ENCODE measurements at regions not wholly inside any gene's neighbourhood (a gene's known extent, or its start where the extent isn't known, plus 50 kb on each side); places are given as distances from the start of the nearest gene placed in this dataset.
A peak's percentile ranks its signal among the peaks of the same experiment; 100 is the strongest.

- no peak for TF ChIP-seq CTCF (conservative IDR thresholded peaks at IDR 0.05; ENCODE audit: low read depth)
- no peak for DNase-seq (ENCODE audit: low spot score)
- POLR2A ChIA-PET (ENCODE audit: low non-redundant PET) = no interaction called here
- CTCF ChIA-PET = no interaction called here
- no peak overlapping the region for H3K27ac ChIP-seq
Measured at GRCh38 chr22:27455526-27455925, 346.0 kb downstream of the MN1 start.

DNA sequence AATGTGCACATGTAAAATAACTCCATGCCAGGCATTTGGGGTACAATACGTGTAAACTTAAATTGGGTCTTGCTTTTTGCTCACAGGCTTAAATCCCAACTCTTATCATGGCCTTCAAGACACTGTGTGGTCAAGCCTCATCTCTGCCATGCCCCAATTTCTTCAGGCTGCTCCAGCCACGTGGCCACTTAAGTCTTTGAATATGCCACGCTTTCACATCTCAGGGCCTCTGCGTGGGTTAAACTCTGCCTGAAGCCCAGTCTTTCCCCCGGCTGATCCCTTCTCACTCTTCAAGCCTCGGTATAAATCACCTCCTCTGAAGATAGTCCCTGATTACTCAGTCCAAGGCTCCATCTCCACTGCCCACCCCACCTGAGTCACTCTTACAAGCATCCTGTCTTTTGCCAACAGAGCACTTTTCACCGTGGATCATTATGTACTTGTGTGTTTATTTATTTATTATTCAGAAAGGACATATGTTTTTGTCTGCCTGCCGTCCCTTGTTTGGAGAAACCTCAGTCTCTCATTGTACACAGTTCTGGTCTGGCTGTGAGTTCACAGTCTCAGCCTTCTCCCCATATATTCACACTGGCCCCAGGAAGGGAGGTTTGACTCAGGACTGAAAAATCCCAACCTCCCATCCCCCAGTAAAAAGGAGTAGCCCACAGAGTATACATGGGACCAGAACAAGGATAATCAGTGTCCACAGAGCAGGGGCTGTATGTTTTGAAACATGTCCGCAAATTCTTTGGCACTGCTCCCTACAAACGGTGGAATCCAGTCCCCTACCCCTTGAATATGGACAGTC, 344.7 kb downstream of the MN1 start:
- POLR2A ChIA-PET (ENCODE audit: low non-redundant PET) = no interaction called here

DNA sequence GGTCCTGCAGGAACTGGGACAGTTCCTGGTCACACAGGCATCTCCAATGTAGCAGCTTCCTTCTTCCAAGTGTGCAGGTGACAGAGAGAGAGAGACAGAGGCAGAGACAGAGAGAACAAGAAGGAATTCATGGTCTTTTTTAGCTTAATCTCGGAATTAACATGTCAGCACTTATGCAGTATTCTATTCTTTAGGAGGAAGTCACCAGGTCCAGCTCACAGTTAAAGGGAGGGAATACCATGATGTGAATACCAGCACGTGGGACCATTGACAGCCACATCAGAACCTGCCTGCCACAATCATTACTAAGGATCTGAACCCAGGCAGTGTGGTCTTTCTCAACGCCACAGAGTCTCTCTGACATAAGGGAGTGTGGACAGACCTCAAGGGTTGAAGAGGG, 341.6 kb downstream of the MN1 start:
- no peak for TF ChIP-seq CTCF (conservative IDR thresholded peaks at IDR 0.05; ENCODE audit: low read depth)
- ChIA-PET POLR2A (ENCODE audit: low non-redundant PET) (no interaction called here), CTCF (no interaction called here)
- no peak overlapping the region for H3K27ac ChIP-seq
- DNase-seq (ENCODE audit: low spot score) = no peak

More for the DNA sequence above, 344.7 kb downstream of the MN1 start:
- peak overlapping the region; percentile 92 for H3K27ac ChIP-seq
- no peak for TF ChIP-seq CTCF (conservative IDR thresholded peaks at IDR 0.05; ENCODE audit: low read depth)
- DNase-seq (ENCODE audit: low spot score) = peak; percentile 90
- CTCF ChIA-PET = no interaction called here

GRCh38 chr22:27460591-27461347, 340.8 kb downstream of the MN1 start:
- POLR2A ChIA-PET (ENCODE audit: low non-redundant PET) = no interaction called here
- no peak overlapping the region for H3K27ac ChIP-seq
- no peak for TF ChIP-seq CTCF (conservative IDR thresholded peaks at IDR 0.05; ENCODE audit: low read depth)
- CTCF ChIA-PET = no interaction called here
- DNase-seq (ENCODE audit: low spot score) = no peak

GRCh38 chr22:27461470-27461869, 340.1 kb downstream of the MN1 start:
- TF ChIP-seq CTCF (conservative IDR thresholded peaks at IDR 0.05; ENCODE audit: low read depth) = no peak
- POLR2A ChIA-PET (ENCODE audit: low non-redundant PET) = no interaction called here

DNA sequence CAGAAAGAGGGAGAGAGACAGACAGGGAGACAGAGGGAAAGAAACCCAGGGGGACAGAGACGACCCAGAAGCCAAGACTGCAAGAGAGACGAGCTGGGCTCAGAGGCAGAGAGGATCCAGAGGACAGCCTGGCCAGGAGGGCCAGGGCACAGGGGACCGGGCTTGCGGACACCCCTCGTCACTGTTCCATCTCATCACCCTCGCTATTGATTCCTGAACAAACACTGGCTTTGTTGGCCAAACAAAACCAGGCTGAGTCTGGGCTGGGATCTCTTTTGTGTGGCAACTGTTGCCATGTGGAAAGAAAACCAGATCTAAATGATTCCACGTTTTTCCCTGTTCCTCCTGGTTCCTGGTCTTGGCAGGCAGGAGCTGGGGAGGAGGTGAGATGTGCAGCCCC, 339.4 kb downstream of the MN1 start:
- no peak overlapping the region; the same call in 1 of the 2 replicates for H3K27ac ChIP-seq
- CTCF ChIA-PET = interaction anchor here (0.7 kb wide), 1 partner anchor 22 kb away, joined by 3 read pairs; no protein-coding TSS in a partner anchor
- POLR2A ChIA-PET (ENCODE audit: low non-redundant PET) = no interaction called here
- TF ChIP-seq CTCF (conservative IDR thresholded peaks at IDR 0.05; ENCODE audit: low read depth) = no peak
- no peak for DNase-seq (ENCODE audit: low spot score)

More at GRCh38 chr22:27461470-27461869, 340.1 kb downstream of the MN1 start:
- CTCF ChIA-PET = no interaction called here
- peak; percentile 46 for DNase-seq (ENCODE audit: low spot score)
- H3K27ac ChIP-seq = no peak overlapping the region
